Breast epithelium (tissue), 3 donors: ENCODE measurements at regions not wholly inside any gene's neighbourhood (a gene's known extent, or its start where the extent isn't known, plus 50 kb on each side); places are given as distances from the start of the nearest gene placed in this dataset.

ENCODE experiments used
- POLR2AphosphoS5 ChIP-seq, 3 donors: sonication (generic); formaldehyde crosslinking; IDR thresholded peaks; one replicate each; pipeline ENCODE4 v1.6.1; 2017; ENCODE audit warnings: antibody characterized with exemption in 3 of 3
- TF ChIP-seq, protein P1 (sequence below), 3 donors: fragments of 450-650 bp; IDR thresholded peaks; one replicate each; pipeline ENCODE4 v1.5.1; 2016 to 2017; ENCODE audit warnings: antibody characterized with exemption in 3 of 3, mild to moderate bottlenecking in 3 of 3, moderate library complexity in 3 of 3

GRCh38 chr7:12851841-12852240 is 164.4 kb downstream of the ARL4A start:
- TF ChIP-seq, protein P1, sequence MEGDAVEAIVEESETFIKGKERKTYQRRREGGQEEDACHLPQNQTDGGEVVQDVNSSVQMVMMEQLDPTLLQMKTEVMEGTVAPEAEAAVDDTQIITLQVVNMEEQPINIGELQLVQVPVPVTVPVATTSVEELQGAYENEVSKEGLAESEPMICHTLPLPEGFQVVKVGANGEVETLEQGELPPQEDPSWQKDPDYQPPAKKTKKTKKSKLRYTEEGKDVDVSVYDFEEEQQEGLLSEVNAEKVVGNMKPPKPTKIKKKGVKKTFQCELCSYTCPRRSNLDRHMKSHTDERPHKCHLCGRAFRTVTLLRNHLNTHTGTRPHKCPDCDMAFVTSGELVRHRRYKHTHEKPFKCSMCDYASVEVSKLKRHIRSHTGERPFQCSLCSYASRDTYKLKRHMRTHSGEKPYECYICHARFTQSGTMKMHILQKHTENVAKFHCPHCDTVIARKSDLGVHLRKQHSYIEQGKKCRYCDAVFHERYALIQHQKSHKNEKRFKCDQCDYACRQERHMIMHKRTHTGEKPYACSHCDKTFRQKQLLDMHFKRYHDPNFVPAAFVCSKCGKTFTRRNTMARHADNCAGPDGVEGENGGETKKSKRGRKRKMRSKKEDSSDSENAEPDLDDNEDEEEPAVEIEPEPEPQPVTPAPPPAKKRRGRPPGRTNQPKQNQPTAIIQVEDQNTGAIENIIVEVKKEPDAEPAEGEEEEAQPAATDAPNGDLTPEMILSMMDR (IDR thresholded peaks at IDR 0.05), result no peak
- no peak for TF ChIP-seq POLR2AphosphoS5 (IDR thresholded peaks at IDR 0.05)
